ENCODE measurements at regions not wholly inside any gene's neighbourhood (a gene's known extent, or its start where the extent isn't known, plus 50 kb on each side); places are given as distances from the start of the nearest gene placed in this dataset.

GRCh38 chr7:18228686-18229085 is 201.0 kb upstream of the PRPS1L1 start:
- TF ChIP-seq EZH2phosphoT487 (IDR thresholded peaks at IDR 0.05; ENCODE audit: insufficient read depth, low read depth), result no peak
- no peak for TF ChIP-seq EZH2 (IDR thresholded peaks at IDR 0.05; ENCODE audit: insufficient read depth, poor library complexity, severe bottlenecking)
